CD14-positive monocyte (primary cell): ENCODE measurements at regions not wholly inside any gene's neighbourhood (a gene's known extent, or its start where the extent isn't known, plus 50 kb on each side); places are given as distances from the start of the nearest gene placed in this dataset.
A peak's percentile ranks its signal among the peaks of the same experiment; 100 is the strongest.

ENCODE experiments used
- DNase-seq, 3 donors: peaks; one replicate each; pipeline ENCODE4 v3.0.0-alpha.2; 2011 to 2022
- H2AFZ ChIP-seq: 2 replicates; pipeline ENCODE4 v1.6.0; 2012; ENCODE audit warnings: mild to moderate bottlenecking, low read depth, low read length, inconsistent platforms; ENCODE audit not compliant: insufficient read depth, poor library complexity, severe bottlenecking
- H3K27ac ChIP-seq, 2 donors: 1 replicate in 1 of 2; 2 replicates in 1 of 2; pipeline ENCODE4 v1.5.1; 2012 to 2013; ENCODE audit warnings: low read length in 2 of 2, control low read depth in 1 of 2, inconsistent platforms in 1 of 2, low read depth in 1 of 2, mild to moderate bottlenecking in 1 of 2
- H3K27me3 ChIP-seq, 2 donors: one replicate each; pipeline versions ENCODE4 v1.6.0 to v1.6.1; 2011 to 2013; ENCODE audit warnings: low read length in 2 of 2; ENCODE audit not compliant: control insufficient read depth in 2 of 2, insufficient read depth in 2 of 2
- H3K36me3 ChIP-seq, 2 donors: replicated peaks in 1 of 2; 1 replicate in 1 of 2; 2 replicates in 1 of 2; pipeline versions ENCODE4 v1.5.1 to v1.6.1; 2012 to 2013; ENCODE audit warnings: low read length in 2 of 2, control low read depth in 1 of 2, inconsistent platforms in 1 of 2, mild to moderate bottlenecking in 1 of 2; ENCODE audit not compliant: insufficient read depth in 2 of 2, control insufficient read depth in 1 of 2
- H3K4me1 ChIP-seq, 2 donors: 1 replicate in 1 of 2; 2 replicates in 1 of 2; pipeline versions ENCODE4 v1.5.1 to v1.6.1; 2012 to 2013; ENCODE audit warnings: low read length in 2 of 2, control low read depth in 1 of 2, inconsistent platforms in 1 of 2, mild to moderate bottlenecking in 1 of 2, moderate library complexity in 1 of 2; ENCODE audit not compliant: insufficient read depth in 2 of 2, control insufficient read depth in 1 of 2
- H3K4me2 ChIP-seq: replicated peaks from 2 replicates; pipeline ENCODE3; 2012; ENCODE audit warnings: low read length, moderate library complexity, mild to moderate bottlenecking; ENCODE audit not compliant: poor library complexity, severe bottlenecking; ENCODE audit errors: extremely low read depth
- H3K4me3 ChIP-seq, 3 experiments: fragments of 200-600 bp in 1 of 3; sonication (generic) in 1 of 3; replicated peaks in 1 of 3; 1 replicate in 2 of 3; 2 replicates in 1 of 3; pipeline ENCODE4 v1.5.1; 2011 to 2013; ENCODE audit warnings: low read length in 3 of 3, mild to moderate bottlenecking in 3 of 3, control low read depth in 2 of 3, low read depth in 2 of 3, inconsistent platforms in 1 of 3, moderate library complexity in 1 of 3
- H3K79me2 ChIP-seq: 2 replicates; pipeline ENCODE4 v1.6.0; 2012; ENCODE audit warnings: mild to moderate bottlenecking, control low read depth, inconsistent platforms, low read length, moderate library complexity; ENCODE audit not compliant: insufficient read depth
- H3K9ac ChIP-seq: 2 replicates; pipeline ENCODE4 v1.6.0; 2017; ENCODE audit warnings: low read length, mild to moderate bottlenecking; ENCODE audit not compliant: insufficient read depth, poor library complexity, severe bottlenecking
- H3K9me3 ChIP-seq, 2 donors: replicated peaks in 1 of 2; 1 replicate in 1 of 2; 2 replicates in 1 of 2; pipeline versions ENCODE4 v1.5.1 to v1.6.1; 2012 to 2013; ENCODE audit warnings: low read length in 2 of 2, control low read depth in 1 of 2; ENCODE audit not compliant: control insufficient read depth in 1 of 2, insufficient read depth in 1 of 2
- H4K20me1 ChIP-seq: 2 replicates; pipeline ENCODE4 v1.6.0; 2012; ENCODE audit warnings: mild to moderate bottlenecking, low read length, control low read depth, moderate library complexity; ENCODE audit not compliant: insufficient read depth
- H3K27ac Mint-ChIP-seq, 7 donors: one replicate each; pipeline ENCODE4 v1.8.0; 2020; ENCODE audit warnings: mild to moderate bottlenecking in 7 of 7, mixed read lengths in 7 of 7, moderate library complexity in 6 of 7, inconsistent platforms in 2 of 7
- H3K27me3 Mint-ChIP-seq, 3 donors: one replicate each; pipeline ENCODE4 v1.8.0; 2021 to 2022; ENCODE audit warnings: low read depth in 3 of 3, mild to moderate bottlenecking in 3 of 3, mixed read lengths in 3 of 3, moderate library complexity in 3 of 3, inconsistent platforms in 1 of 3
- H3K36me3 Mint-ChIP-seq, 2 donors: one replicate each; pipeline ENCODE4 v1.8.0; 2020; ENCODE audit warnings: mixed read lengths in 2 of 2, inconsistent platforms in 1 of 2, mild to moderate bottlenecking in 1 of 2
- H3K4me1 Mint-ChIP-seq: one replicate; pipeline ENCODE4 v1.8.0; 2020; ENCODE audit warnings: mild to moderate bottlenecking, mixed read lengths
- H3K4me3 Mint-ChIP-seq, 2 donors: one replicate each; pipeline ENCODE4 v1.8.0; 2020; ENCODE audit warnings: mild to moderate bottlenecking in 2 of 2, mixed read lengths in 2 of 2, moderate library complexity in 1 of 2
- H3K9me3 Mint-ChIP-seq, 7 donors: one replicate each; pipeline ENCODE4 v1.8.0; 2020 to 2022; ENCODE audit warnings: mixed read lengths in 7 of 7, mild to moderate bottlenecking in 6 of 7, moderate library complexity in 6 of 7, inconsistent platforms in 2 of 7
- CTCF ChIP-seq: fragments of 200-600 bp; IDR thresholded peaks from one replicate; pipeline ENCODE4 v1.8.0; 2022; ENCODE audit warnings: antibody characterized with exemption, mild to moderate bottlenecking
- WGBS: methylation state at CpG from one replicate; pipeline ENCODE4 v1.1.5; 2013; ENCODE audit warnings: missing lambda C conversion rate; ENCODE audit not compliant: insufficient coverage; 5-methylcytosine and 5-hydroxymethylcytosine counted together
- intact Hi-C, 2 donors: fragments of 100-400 bp; cut with micrococcal nuclease; formaldehyde crosslinking; loops; one replicate each; pipeline versions ENCODE4 v1.15.0 to v1.15.1; 2023

- H3K27ac ChIP-seq: no peak overlapping the region
- no peaks in the 10 kb centered on the region for H3K36me3 ChIP-seq
- no peaks in the 10 kb centered on the region for H3K27me3 ChIP-seq
- Mint-ChIP-seq H3K27me3 (peaks cover 3 to 9% (median 7%) of the 10 kb centered on the region in 3 donors), H3K27ac (peak overlapping the region in 1 of 7 donors; percentile 66), H3K36me3 (no peaks in the 10 kb centered on the region), H3K4me1 (no peaks in the 10 kb centered on the region), H3K9me3 (no peaks in the 10 kb centered on the region), H3K4me3 (no peak overlapping the region)
- H3K79me2 ChIP-seq: no peaks in the 10 kb centered on the region
- intact Hi-C loops: loop anchor here in 1 of 2 donors (2.0 kb wide), 1 partner anchor 768 kb away; no protein-coding TSS in a partner anchor
- no peak for TF ChIP-seq CTCF
- no peak for DNase-seq
- H4K20me1 ChIP-seq: no peaks in the 10 kb centered on the region
- H2AFZ ChIP-seq: no peak overlapping the region
- H3K9ac ChIP-seq: no peak overlapping the region
- WGBS: 69% methylated on average over 12 of the region's 18 CpGs
- H3K4me1 ChIP-seq: no peaks in the 10 kb centered on the region
- H3K4me2 ChIP-seq: no peak overlapping the region
- no peaks in the 10 kb centered on the region for H3K9me3 ChIP-seq
- no peak overlapping the region for H3K4me3 ChIP-seq
Observed at GRCh38 chr14:101622251-101623076, 61.2 kb downstream of the DIO3 start.

- no peak for DNase-seq
- Histone ChIP-seq H4K20me1 (no peaks in the 10 kb centered on the region), H3K9me3 (no peaks in the 10 kb centered on the region), H3K9ac (no peak overlapping the region), H3K36me3 (no peaks in the 10 kb centered on the region), H3K27me3 (no peaks in the 10 kb centered on the region), H3K4me1 (peaks cover 3 to 4% of the 10 kb centered on the region in 2 donors), H3K27ac (no peak overlapping the region), H3K4me2 (no peak overlapping the region), H3K4me3 (no peak overlapping the region), H2AFZ (no peak overlapping the region), H3K79me2 (no peaks in the 10 kb centered on the region)
- intact Hi-C loops: loop anchor here in 1 of 2 donors (2.0 kb wide), 1 partner anchor 768 kb away; no protein-coding TSS in a partner anchor
- H3K9me3 Mint-ChIP-seq: no peaks in the 10 kb centered on the region
- H3K4me3 Mint-ChIP-seq: no peak overlapping the region
- 84% methylated on average over 5 of the region's 6 CpGs for WGBS
- H3K27me3 Mint-ChIP-seq: peaks cover 9 to 10% (median 9%) of the 10 kb centered on the region in 3 donors
- no peak for TF ChIP-seq CTCF
- peaks cover 2% of the 10 kb centered on the region for H3K4me1 Mint-ChIP-seq
- H3K27ac Mint-ChIP-seq: peak overlapping the region in 1 of 7 donors; percentile 63
- no peaks in the 10 kb centered on the region for H3K36me3 Mint-ChIP-seq
Observed at GRCh38 chr14:101623077-101623372, 61.7 kb downstream of the DIO3 start.
